Hematopoietic multipotent progenitor cell treated with erythropoietin and hydrocortisone succinate and interleukin-3 and kit ligand, for 17 days (in vitro differentiated cells): ENCODE measurements at regions not wholly inside any gene's neighbourhood (a gene's known extent, or its start where the extent isn't known, plus 50 kb on each side); places are given as distances from the start of the nearest gene placed in this dataset.

ENCODE experiments used
- DNase-seq: peaks from one replicate; pipeline ENCODE4 v3.0.0-alpha.2; 2015; ENCODE audit warnings: low spot score

DNA sequence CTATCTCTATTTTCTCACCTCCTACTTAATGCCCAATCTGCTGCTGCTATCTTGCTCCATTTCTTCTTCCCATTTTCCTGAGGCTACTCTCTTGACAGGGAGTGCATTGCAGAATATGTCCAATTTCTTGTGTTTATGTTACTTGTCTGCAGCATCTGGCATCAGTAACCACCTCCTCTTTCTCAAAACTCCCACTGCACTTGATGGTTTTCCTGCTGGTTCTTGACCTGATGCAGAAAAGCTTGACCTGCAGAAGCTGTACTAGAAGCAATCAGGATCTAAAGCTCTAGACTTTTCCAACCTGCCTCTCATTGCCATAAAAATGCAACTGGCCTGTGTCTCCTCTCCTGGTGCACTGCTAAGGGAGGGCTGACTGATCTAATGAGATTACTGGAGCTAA, 287.8 kb downstream of the ZEB1 start:
- DNase-seq = no peak

DNA sequence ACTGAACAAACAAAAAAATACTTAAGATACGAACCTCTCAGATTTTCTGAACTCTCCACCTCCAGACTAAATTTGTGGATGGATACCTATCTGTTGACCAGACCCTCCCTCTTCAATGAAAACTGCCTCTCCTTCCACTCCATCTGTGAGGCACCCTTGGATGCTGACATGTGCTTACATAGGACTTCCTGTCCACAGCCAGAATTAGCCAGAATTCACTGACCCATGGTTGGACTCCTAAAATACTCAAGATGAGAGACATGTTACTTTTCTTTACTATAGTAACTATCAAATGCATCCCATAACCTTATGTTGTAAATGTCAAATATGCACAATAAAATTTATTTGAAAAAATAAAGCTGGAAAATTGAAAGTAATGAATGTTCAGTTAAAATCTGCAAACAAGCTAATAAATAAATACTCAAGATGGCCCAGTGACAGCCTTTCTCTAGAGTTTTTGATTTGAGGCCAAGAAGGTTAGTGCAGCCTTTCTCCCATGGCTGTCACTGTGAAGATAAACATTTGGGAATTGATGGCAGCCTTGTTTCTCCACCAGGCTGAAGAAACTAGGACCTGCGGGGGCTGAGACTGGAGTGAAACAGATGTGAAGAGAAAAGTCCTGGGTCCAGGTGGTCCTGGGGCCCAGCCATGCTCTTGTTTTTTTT, 287.0 kb downstream of the ZEB1 start:
- no peak for DNase-seq

DNA sequence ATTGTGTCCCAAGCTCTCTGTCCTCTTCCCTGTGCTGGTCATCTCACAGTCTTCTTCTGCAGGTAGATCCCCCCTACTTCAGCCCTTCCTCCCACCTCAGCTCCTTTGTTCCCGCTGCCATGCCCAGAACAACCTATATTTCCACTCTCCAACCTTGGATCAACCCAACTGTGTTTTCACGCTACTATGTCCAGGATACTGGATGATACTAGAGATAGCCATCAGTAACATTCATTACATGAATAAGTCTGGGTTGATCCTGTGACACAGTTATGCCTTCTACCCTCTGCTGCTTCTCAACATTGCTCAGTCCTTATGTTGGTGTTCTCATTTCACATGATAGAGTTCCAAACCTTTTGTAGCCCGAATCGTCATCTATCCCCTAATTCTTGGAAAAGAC, 286.4 kb downstream of the ZEB1 start:
- DNase-seq = no peak

DNA sequence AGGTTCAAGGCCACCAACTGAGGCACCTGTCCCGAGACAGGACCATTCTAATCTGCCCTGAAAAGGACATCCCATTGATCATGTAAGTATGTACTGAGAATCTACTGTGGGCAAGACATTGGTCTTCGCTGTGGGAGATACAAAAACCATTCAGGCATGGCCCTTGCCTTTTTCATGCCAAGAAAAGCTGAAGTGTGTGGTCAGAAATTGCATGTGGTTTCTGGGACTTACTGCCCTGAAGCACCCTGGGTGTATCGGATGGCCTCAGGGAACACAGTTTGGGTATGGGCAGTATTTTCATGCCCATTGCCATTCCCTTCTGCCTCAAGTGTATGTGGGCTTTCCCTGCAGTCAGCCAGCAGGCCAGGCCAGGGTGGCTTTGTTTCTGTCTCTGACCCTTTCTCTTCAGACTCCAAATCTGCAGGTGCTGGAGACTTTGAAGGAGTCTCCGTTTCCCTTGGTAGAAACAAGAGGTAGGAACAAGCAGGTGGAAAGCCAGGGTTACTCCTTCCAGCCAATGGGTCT, 285.7 kb downstream of the ZEB1 start:
- DNase-seq = no peak

DNA sequence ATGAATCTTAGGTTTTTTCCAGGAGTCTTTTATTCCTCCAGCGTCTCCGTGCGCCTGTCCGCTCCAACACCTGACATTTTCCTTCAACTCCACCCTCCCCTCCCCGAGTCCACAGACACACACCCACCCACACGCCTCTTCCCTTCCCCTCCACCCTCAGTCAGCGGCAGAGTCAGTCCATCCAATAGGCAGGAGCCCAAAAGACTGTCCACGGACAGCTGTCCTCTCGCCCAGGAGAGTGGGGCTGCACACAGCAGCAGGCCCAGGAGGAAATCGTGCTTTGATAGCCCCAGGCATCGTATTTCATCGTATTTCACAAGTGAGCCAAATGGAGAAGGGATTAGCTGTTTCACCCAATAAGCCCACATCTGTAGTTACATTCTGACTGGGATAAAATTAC, 285.1 kb downstream of the ZEB1 start:
- no peak for DNase-seq

DNA sequence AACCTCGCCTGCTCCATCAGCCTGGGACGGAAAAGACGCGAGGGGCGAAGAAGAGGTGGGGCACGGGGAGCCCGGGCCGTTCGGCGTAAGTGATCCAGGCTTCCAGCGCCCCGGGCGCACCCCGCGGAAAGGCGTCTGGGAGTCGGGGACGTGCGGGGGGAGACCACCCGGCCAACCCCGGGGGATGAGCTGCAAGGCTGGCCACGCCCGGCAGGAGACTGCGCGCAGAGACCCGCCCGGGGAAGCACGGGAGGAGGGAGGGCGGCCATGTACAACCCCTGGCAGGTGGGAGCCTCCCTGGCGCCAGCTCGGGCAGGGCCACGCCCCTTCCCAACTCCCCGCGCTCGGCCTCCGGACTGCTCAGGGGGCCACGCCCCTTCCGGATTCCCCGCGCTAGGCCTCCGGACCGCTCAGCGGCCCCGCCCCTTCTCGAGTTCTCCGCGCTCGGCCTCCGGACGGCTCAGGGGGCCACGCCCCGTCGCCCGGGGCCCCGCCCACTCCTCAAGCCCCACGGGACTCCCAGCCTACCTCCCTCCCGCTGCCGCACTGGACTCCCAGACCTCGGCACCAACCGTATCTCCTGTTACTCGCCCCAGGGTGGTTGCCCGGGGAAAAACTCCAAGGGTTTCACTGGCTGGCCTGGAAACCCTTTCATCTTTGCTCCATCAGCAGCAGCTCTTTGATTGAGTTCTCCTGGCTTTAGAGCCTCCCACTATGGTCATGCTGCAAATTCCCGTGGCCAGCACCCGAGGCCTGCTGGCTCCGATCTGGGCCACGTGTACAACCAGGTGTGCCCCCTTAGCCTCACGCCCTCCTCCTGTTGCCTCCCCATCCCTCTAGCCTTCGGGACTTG, 284.4 kb downstream of the ZEB1 start:
- peak; percentile 62 for DNase-seq

DNA sequence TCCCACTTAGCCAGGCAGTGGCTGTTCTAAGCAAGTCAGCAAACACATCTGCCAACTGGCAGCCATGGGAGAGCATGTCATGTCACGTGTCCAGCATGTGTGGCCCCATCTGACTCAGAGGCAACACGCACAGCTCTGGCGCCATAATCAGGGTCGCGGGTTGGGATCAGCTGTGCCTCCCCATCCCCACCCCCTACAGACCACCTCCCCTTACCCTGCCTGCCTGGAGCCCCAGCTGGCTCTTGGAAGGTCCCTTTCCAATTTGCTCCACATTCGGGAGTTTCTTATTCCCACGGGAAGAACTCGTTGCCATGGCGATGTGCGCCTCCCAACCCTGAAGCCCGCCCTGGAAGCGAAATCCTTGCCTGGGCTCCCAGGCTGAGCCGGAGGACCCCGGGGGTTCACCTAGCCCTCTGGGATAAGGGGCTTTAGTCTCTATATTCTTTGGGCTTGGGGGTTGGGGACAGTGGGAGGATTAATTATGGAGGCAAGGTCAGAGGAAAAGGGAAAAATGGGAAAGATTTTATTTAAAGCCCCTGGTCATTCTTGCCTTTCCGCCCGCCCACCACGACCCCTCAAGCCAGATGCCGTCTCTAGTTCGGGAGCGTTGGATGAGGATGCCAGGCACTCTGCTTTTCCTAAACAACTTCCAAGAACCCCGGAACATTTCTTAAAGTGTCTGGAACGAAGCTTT, 283.7 kb downstream of the ZEB1 start:
- DNase-seq = no peak

DNA sequence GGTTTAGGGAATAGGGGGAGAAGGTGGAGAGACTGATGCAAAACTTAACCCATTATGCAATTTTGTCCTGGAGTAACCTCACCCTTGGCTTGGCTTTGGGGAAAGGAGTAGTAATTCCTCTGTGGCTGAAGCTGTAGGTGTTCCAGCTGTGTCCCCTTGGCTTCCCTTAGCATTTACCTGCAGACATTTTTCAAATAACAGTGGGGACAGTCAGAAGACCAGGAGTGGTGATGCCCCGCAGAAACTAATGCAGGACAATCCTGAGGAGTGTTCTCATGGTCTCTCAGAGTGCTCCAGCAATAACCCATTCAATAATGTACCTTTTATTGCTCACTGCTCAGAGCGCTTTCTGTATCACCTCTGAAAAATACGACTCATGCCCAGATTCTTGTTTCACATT, 282.1 kb downstream of the ZEB1 start:
- DNase-seq = no peak

DNA sequence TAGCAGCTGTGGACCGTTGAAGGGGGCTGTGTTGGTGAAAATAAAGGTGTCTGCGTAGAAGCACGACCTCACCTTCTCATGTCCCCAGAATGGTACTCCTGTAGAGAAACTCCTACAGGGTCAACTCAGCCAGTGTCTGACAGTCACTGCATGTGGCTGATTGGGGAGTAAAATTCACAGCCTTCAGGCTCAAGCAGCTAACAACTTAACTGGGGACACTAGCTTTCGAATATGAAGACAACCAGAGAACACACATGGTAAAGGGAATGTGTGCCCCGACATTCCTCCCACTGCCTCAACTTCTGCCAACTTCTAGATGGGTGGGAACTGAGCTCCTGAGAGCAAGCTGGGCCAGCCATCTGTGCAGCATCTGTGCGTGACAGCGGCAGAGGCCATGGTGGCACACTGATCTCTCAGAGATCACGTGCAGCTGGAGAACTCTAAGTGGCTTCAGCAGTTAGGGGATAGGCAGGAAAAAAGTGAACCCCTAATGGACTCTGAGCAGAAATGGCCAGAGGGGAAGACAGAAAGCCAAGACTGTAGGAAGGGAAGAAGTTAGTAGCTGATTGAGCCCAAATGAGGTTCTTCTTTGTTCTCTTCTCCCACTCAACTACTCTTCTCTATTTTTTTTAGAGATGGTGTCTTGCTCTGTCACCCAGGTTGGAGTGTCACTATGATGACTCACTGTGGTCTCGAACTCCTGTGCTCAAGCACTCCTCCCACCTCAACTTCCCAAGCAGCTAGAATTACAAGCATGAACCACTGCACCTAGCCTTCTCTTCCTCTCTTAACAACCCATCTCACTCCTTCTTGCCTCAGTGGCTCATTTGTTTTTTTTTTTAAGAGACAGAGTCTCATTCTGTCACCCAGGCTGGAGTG, 280.8 kb downstream of the ZEB1 start:
- no peak for DNase-seq

DNA sequence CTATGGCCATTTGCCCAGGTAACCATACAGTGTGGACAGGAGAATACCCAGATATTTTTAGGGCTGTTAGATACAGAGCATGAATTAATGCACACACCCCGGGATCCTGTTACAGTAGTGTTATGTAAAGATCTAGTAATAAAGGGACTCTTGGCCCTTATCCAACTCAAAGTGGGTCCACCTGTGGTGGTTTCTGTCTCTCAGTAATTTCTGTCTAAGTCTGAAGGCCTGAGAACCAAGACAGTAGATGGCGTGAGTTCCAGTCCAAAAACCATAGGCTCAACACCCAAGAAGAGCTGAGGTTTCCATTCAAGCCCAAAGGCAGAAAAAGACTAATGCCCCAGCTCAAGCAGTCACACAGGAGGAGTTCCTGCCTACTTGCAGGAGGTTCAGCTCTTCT, 277.7 kb downstream of the ZEB1 start:
- no peak for DNase-seq

DNA sequence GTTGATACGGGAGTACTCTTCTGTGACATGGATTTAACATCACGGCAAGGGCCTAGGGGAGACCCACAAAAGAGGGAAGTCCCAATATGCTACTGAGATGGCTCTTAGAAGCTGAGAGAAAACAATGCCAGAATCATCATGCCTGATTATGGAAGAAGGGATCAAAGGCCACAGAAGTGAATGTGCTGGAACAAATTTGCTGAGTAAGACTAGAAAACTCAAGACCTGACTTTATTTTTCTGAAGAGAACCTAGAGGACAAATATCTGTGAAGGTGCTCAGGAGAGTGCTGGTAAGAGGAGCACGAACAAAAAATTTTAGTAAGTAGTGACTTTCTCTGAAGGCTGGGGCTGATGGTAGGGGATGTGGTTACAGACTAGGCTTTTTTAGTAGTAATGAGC, 277.0 kb downstream of the ZEB1 start:
- DNase-seq = no peak

DNA sequence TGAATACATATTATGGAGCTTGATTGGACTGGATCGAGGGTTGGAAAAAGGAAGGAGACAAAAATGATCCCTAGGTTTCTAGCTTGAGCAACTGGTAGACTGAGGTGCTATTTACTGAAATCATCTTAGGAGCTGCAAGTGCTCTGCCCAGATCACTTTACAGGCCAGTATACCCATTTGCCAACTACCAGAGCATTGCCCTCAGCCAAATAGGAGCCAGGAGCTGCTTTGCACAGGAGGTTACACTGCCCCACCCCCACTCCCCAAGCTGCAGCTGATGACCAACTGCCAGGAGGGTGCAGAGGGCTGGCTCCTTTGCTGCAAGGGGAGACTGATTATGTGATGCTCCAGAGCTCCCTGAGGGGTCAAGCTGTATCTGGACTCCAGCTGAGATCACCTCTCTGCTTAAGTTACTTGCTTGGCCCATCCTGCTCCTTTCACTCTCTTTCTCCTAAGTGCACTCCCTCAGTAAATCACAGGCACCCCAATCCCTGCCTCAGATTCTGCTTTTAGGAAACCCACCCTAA, 275.4 kb downstream of the ZEB1 start:
- no peak for DNase-seq

DNA sequence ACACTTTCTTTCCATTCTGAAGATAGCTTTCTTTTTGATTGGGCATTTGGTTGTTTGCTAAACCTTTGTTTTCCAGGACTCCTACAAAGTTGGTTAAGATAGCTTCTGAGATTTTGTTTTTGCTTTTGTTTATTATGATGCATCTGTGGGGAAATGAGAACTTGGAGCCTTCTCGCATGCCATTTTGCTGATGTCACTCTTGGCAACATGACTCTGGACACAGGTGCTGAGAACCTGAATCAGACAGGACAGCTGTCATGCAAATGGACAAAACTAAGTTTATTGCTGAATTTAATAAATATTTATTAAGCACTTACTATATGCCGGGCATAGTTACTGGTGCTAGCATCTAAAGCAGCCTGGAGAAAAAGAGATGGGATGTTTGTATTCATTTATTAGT, 274.1 kb downstream of the ZEB1 start:
- no peak for DNase-seq

DNA sequence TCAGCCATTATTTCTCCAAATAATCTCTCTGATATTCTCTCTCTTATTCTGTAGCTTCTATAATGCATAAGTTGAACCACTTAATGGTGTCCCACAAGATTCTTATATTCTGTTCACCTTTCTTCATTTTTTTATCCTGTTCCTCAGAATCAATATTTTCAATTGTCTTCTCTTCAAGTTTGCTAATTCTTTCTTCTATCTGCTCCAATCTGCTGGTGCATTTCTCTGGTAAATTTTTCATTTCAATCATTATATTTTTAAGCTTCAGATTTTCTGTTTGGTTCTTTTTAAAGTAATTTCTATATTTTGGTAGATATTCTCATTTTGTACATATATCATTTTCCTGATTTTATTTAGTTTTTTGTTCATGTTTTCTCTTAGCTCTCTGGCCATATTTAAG, 272.6 kb downstream of the ZEB1 start:
- no peak for DNase-seq

DNA sequence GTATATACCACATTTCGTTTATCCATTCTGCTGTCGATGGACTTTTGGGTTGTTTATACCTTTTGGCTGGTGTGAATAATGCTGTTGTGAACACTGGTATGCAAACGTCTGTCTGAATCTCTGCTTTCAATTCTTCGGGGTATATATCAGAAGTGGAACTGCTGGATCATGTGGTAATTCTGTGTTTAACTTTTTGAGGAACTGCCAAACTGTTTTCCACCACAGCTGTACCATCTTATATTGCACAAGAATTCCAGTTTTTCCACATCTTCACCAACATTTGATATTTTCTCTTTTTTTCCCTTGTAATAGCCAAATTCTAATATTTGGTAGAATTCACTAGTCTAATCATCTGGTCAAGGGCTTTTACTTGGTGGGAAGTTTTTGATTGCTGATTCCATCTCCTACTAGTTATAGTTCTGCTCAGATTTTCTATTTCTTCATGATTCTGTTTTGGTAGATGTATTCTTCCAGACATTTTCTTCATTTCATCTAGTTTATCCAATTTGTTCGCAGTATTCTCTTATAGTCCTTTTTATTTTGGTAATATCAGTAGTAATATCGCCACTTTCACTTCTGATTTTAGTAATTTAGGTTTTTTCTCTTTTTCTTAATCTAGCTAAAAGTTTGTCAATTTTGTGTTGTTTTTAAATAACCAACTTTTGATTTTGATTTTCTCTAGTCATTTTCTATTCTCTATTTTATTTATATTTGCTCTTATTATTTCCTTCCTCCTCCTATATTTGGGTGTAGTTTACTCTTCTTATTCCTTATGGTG, 271.2 kb downstream of the ZEB1 start:
- DNase-seq = no peak

DNA sequence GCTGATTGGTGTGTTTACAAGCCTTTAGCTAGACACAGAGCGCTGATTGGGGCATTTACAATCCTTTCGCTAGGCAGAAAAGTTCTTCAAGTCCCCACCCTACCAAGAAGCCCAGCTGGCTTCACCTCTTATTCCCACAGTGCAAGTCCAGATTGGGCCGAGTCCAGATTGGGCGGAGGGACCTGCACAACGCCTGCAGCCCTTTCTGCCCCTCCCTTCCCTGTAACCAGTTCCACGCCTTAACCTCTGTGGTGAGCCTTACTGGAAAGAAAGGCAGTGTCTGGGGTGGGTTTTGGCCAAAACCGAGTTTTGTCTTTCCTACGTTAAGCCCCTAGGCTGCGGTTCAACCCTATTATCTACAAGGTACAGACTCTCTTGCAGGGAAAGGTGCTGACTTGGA, 268.7 kb downstream of the ZEB1 start:
- no peak for DNase-seq

DNA sequence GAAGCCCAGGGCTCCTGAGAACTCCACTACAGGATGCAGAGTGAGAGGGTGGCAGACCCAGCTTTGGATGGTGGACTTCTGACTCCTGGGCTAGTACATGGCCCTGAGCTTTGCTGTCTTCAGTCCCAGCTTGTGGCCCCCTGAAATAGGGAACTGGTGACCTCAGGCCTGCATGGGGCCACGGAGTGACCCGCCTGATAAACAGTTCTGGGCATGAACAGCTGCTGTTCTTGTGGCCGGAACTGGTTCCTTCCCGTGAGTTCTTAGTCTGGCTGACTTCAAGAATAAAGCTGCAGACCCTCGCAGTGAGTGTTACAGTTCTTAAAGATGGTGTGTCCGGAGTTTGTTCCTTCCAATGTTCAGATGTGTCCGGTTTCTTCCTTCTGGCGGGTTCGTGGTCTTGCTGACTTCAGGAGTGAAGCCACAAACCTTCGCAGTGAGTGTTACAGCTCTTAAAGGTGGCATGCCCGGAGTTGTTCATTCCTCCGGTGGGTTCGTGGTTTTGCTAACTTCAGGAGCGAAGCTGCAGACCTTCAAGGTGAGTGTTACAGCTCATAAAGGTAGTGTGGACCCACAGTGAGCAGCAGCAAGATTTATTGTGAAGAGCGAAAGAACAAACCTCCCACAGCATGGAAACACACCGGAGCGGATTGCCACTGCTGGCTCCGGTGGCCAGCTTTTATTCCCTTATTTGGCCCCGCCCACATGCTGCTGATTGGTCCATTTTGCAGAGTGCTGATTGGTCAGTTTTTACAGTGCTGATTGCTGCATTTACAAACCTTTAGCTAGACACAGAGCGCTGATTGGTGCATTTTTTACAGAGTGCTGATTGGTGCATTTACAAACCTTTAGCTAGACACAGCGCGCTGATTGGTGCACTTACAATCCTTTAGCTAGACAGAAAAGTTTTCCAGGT, 268.0 kb downstream of the ZEB1 start:
- no peak for DNase-seq

DNA sequence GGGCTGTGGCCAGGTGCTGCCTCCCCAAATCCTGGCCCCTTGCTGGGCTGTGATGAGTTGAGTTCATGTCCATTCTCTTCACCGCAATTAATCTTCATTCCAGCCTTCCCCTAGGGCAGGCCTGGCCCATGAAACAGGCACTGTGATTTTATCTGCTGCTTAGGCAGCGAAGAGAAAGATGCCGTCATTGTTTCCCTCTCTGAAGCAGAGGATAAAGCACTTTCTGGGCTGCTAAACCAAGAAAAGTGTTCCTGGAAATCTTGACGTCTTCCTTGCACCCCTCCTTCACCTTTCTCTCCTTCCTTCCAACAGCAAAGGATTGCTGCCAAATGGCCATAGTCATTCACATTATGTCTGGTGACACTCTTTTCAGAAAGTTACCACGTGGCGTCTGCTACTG, 265.9 kb downstream of the ZEB1 start:
- DNase-seq = no peak

DNA sequence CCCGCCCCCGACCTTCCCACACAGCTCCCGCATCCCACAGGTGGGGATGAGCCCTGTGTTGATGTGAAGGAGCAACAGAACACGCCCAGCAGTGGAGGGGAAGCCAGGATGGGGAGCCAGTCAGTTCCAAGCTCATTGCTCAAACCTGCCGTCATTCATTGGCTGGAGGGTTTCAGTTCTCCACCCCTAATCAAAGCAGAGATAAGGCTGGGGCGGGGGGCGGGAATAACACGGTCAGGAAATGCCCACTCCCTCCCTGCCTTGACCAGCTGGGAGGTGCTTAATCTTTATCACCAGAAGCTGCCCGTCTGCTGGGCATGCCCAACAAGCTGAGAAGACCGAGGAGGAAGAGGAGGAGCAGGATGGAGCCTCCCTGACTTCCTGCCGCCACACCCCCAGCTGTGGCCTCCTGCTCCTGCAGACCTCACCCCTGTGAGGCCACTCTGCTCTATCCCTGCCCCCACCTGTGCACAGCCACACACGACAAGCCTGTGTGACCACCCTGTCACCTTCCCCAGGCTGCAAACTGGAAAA, 265.1 kb downstream of the ZEB1 start:
- no peak for DNase-seq

DNA sequence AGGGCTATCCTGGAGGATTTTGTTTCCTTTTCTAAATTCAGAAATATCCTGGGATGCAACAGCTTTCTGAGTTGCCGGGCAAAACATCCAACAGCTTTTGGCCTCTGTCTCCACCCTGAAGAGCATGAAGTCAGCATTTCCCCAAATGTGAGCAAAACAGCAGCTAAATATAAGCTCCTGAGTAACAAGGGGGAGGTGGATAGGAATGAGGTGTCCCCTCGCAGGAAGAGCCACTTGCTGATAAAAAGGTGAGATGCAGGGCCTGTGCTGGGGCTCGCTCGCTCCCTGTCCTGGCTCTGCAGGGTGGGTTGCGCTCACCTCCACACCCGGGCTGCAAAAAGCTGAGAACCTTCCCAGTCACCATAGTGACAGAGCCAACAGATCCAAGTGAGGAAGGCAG, 264.3 kb downstream of the ZEB1 start:
- no peak for DNase-seq
